Nephron (organoid): ENCODE measurements at regions not wholly inside any gene's neighbourhood (a gene's known extent, or its start where the extent isn't known, plus 50 kb on each side); places are given as distances from the start of the nearest gene placed in this dataset.

ENCODE experiments used
- H3K27ac Mint-ChIP-seq, 3 experiments: 2 replicates each; pipeline ENCODE4 v1.8.0; 2020; ENCODE audit warnings: mixed read lengths in 3 of 3, mild to moderate bottlenecking in 2 of 3, moderate library complexity in 1 of 3
- H3K27me3 Mint-ChIP-seq: 2 replicates; pipeline ENCODE4 v1.8.0; 2021; ENCODE audit warnings: low read depth, mild to moderate bottlenecking, moderate library complexity, mixed read lengths
- H3K36me3 Mint-ChIP-seq: 2 replicates; pipeline ENCODE4 v1.8.0; 2020; ENCODE audit warnings: low read depth, mixed read lengths
- H3K4me1 Mint-ChIP-seq: 2 replicates; pipeline ENCODE4 v1.8.0; 2020; ENCODE audit warnings: mixed read lengths
- H3K4me3 Mint-ChIP-seq, 3 experiments: 2 replicates each; pipeline ENCODE4 v1.8.0; 2020; ENCODE audit warnings: mild to moderate bottlenecking in 3 of 3, mixed read lengths in 3 of 3, moderate library complexity in 2 of 3
- H3K9me3 Mint-ChIP-seq: 2 replicates; pipeline ENCODE4 v1.8.0; 2020; ENCODE audit warnings: mixed read lengths
- CTCF ChIP-seq, 3 experiments: fragments of 200-600 bp; sonication (generic); IDR thresholded peaks; one replicate each; pipeline ENCODE4 v1.5.0; 2021; ENCODE audit warnings: antibody characterized with exemption in 3 of 3; ENCODE audit not compliant: unreplicated experiment in 3 of 3

GRCh38 chr15:62599791-62600777 is 435.0 kb upstream of the C2CD4B start:
- Mint-ChIP-seq H3K27ac (peak overlapping the region; percentile 25 to 75 (median 58)), H3K4me1 (peaks cover 32% of the 10 kb centered on the region), H3K9me3 (peaks cover 3% of the 10 kb centered on the region), H3K36me3 (no peaks in the 10 kb centered on the region), H3K27me3 (no peaks in the 10 kb centered on the region), H3K4me3 (no peak overlapping the region)
- no peak for TF ChIP-seq CTCF (IDR thresholded peaks at IDR 0.05; ENCODE audit: unreplicated experiment in 3 of 3)

GRCh38 chr15:62601777-62602545 is 436.9 kb upstream of the C2CD4B start:
- Mint-ChIP-seq H3K27ac (peak overlapping the region in 1 of 3 experiments; percentile 45), H3K27me3 (no peaks in the 10 kb centered on the region), H3K36me3 (no peaks in the 10 kb centered on the region), H3K4me1 (peaks cover 42% of the 10 kb centered on the region), H3K4me3 (no peak overlapping the region), H3K9me3 (peaks cover 3% of the 10 kb centered on the region)
- no peak for TF ChIP-seq CTCF (IDR thresholded peaks at IDR 0.05; ENCODE audit: unreplicated experiment in 3 of 3)

GRCh38 chr15:62603742-62604141 is 438.7 kb upstream of the C2CD4B start:
- peaks cover 47% of the 10 kb centered on the region for H3K4me1 Mint-ChIP-seq
- peak overlapping the region; percentile 21 to 65 (median 24) for H3K27ac Mint-ChIP-seq
- H3K27me3 Mint-ChIP-seq = no peaks in the 10 kb centered on the region
- no peaks in the 10 kb centered on the region for H3K36me3 Mint-ChIP-seq
- peaks cover 3% of the 10 kb centered on the region for H3K9me3 Mint-ChIP-seq
- no peak for TF ChIP-seq CTCF (IDR thresholded peaks at IDR 0.05; ENCODE audit: unreplicated experiment in 3 of 3)
- no peak overlapping the region for H3K4me3 Mint-ChIP-seq

- no peak overlapping the region for H3K4me3 Mint-ChIP-seq
- no peaks in the 10 kb centered on the region for H3K36me3 Mint-ChIP-seq
- TF ChIP-seq CTCF (IDR thresholded peaks at IDR 0.05; ENCODE audit: unreplicated experiment in 3 of 3) = no peak
- peak overlapping the region in 1 of 3 experiments; percentile 17 for H3K27ac Mint-ChIP-seq
- H3K9me3 Mint-ChIP-seq = peaks cover 3% of the 10 kb centered on the region
- H3K27me3 Mint-ChIP-seq = no peaks in the 10 kb centered on the region
- peaks cover 32% of the 10 kb centered on the region for H3K4me1 Mint-ChIP-seq
Observed at GRCh38 chr15:62605282-62605681, 437.3 kb upstream of the TPM1 start.

- H3K9me3 Mint-ChIP-seq = no peaks in the 10 kb centered on the region
- H3K36me3 Mint-ChIP-seq = no peaks in the 10 kb centered on the region
- peak overlapping the region in 1 of 3 experiments; percentile 47 for H3K27ac Mint-ChIP-seq
- H3K4me1 Mint-ChIP-seq = peaks cover 31% of the 10 kb centered on the region
- no peaks in the 10 kb centered on the region for H3K27me3 Mint-ChIP-seq
- no peak overlapping the region for H3K4me3 Mint-ChIP-seq
- TF ChIP-seq CTCF (IDR thresholded peaks at IDR 0.05; ENCODE audit: unreplicated experiment in 3 of 3) = no peak
Observed at GRCh38 chr15:62606376-62607113, 436.0 kb upstream of the TPM1 start.
